ENCODE measurements at regions not wholly inside any gene's neighbourhood (a gene's known extent, or its start where the extent isn't known, plus 50 kb on each side); places are given as distances from the start of the nearest gene placed in this dataset.

- no peak for TF ChIP-seq POLR2A (IDR thresholded peaks at IDR 0.05)
- TF ChIP-seq CTCF (IDR thresholded peaks at IDR 0.05): no peak
- no peak for TF ChIP-seq EP300 (IDR thresholded peaks at IDR 0.05)
Observed at GRCh38 chr18:61608316-61608715, 275.1 kb downstream of the CDH20 start.
